GM12865 (cell line): ENCODE measurements at regions not wholly inside any gene's neighbourhood (a gene's known extent, or its start where the extent isn't known, plus 50 kb on each side); places are given as distances from the start of the nearest gene placed in this dataset.
"Not testable (repeated sequence)": the region's sequence is repeated elsewhere in the genome, so short reads cannot be mapped to it uniquely, and the experiment has no call there.

Experiments
- DNase-seq: peaks from one replicate; pipeline ENCODE4 v3.0.0; 2010; ENCODE audit warnings: low read depth
- H3K4me3 ChIP-seq: 2 replicates; pipeline ENCODE4 v1.5.1; 2011; ENCODE audit warnings: mild to moderate bottlenecking, low read depth, low read length, control low read depth
- CTCF ChIP-seq: IDR thresholded peaks from 2 replicates; pipeline ENCODE4 v1.5.1; 2011; ENCODE audit warnings: low read length, control low read depth, low read depth, inconsistent platforms; ENCODE audit not compliant: insufficient read depth; ENCODE audit errors: missing control alignments

- no peak for DNase-seq
- H3K4me3 ChIP-seq = no peak overlapping the region
- no peak for TF ChIP-seq CTCF
These were observed 703.9 kb upstream of the ATXN7L3B start for GRCh38 chr12:73833746-73834145.

- no peak for DNase-seq
These were observed 695.7 kb upstream of the ATXN7L3B start for GRCh38 chr12:73841963-73842362.

GRCh38 chr12:73863546-73863945, 674.1 kb upstream of the ATXN7L3B start:
- no peak overlapping the region for H3K4me3 ChIP-seq
- no peak for TF ChIP-seq CTCF
- no peak for DNase-seq

More at GRCh38 chr12:73841963-73842362, 695.7 kb upstream of the ATXN7L3B start:
- no peak for TF ChIP-seq CTCF
- no peak overlapping the region for H3K4me3 ChIP-seq

GRCh38 chr12:73867147-73867546, 670.5 kb upstream of the ATXN7L3B start:
- no peak for DNase-seq
- H3K4me3 ChIP-seq = no peak overlapping the region
- no peak for TF ChIP-seq CTCF

GRCh38 chr12:73877291-73877690, 660.3 kb upstream of the ATXN7L3B start:
- H3K4me3 ChIP-seq, DNase-seq: not testable (repeated sequence)

GRCh38 chr12:73892201-73892600, 645.4 kb upstream of the ATXN7L3B start:
- H3K4me3 ChIP-seq = no peak overlapping the region
- TF ChIP-seq CTCF = no peak
- no peak for DNase-seq

GRCh38 chr12:73898645-73899044, 639.0 kb upstream of the ATXN7L3B start:
- no peak for DNase-seq
- no peak for TF ChIP-seq CTCF
- no peak overlapping the region for H3K4me3 ChIP-seq
